ENCODE measurements at regions not wholly inside any gene's neighbourhood (a gene's known extent, or its start where the extent isn't known, plus 50 kb on each side); places are given as distances from the start of the nearest gene placed in this dataset.

GRCh38 chr12:111174961-111175345 lies 193.9 kb downstream of the PHETA1 start:
- DNase-seq (ENCODE audit: low read depth): no peak

GRCh38 chr12:111174251-111174960 lies 194.5 kb downstream of the PHETA1 start:
- DNase-seq (ENCODE audit: low read depth): no peak

GRCh38 chr12:111173836-111174235 lies 195.1 kb downstream of the PHETA1 start:
- DNase-seq (ENCODE audit: low read depth): no peak

- no peak for DNase-seq (ENCODE audit: low read depth)
Measured at GRCh38 chr12:111173391-111173790, 195.5 kb downstream of the PHETA1 start.

GRCh38 chr12:111172786-111173185 lies 196.1 kb downstream of the PHETA1 start:
- DNase-seq (ENCODE audit: low read depth): no peak

GRCh38 chr12:111171832-111172231 lies 197.1 kb downstream of the PHETA1 start:
- no peak for DNase-seq (ENCODE audit: low read depth)

- no peak for DNase-seq (ENCODE audit: low read depth)
Measured at GRCh38 chr12:111171345-111171744, 197.6 kb downstream of the PHETA1 start.

GRCh38 chr12:111170543-111170942 lies 198.4 kb downstream of the PHETA1 start:
- no peak for DNase-seq (ENCODE audit: low read depth)

GRCh38 chr12:111169456-111169855 lies 199.4 kb downstream of the PHETA1 start:
- DNase-seq (ENCODE audit: low read depth): no peak

GRCh38 chr12:111169032-111169431 lies 199.9 kb downstream of the PHETA1 start:
- DNase-seq (ENCODE audit: low read depth): no peak

GRCh38 chr12:111168009-111168900 lies 200.6 kb downstream of the PHETA1 start:
- DNase-seq (ENCODE audit: low read depth): no peak

- no peak for DNase-seq (ENCODE audit: low read depth)
Measured at GRCh38 chr12:111166779-111167540, 201.9 kb downstream of the PHETA1 start.

- DNase-seq (ENCODE audit: low read depth): no peak
Measured at GRCh38 chr12:111164833-111165525, 203.9 kb downstream of the PHETA1 start.

- no peak for DNase-seq (ENCODE audit: low read depth)
Measured at GRCh38 chr12:111163422-111163821, 205.5 kb downstream of the PHETA1 start.

- no peak for DNase-seq (ENCODE audit: low read depth)
Measured at GRCh38 chr12:111161898-111162297, 207.0 kb downstream of the PHETA1 start.

GRCh38 chr12:111160350-111161241 lies 208.3 kb downstream of the PHETA1 start:
- DNase-seq (ENCODE audit: low read depth): no peak

- DNase-seq (ENCODE audit: low read depth): no peak
Measured at GRCh38 chr12:111158992-111159391, 209.9 kb downstream of the PHETA1 start.

- no peak for DNase-seq (ENCODE audit: low read depth)
Measured at GRCh38 chr12:111157486-111157885, 211.4 kb downstream of the PHETA1 start.

GRCh38 chr12:111156304-111156703 lies 212.6 kb downstream of the PHETA1 start:
- DNase-seq (ENCODE audit: low read depth): no peak

- no peak for DNase-seq (ENCODE audit: low read depth)
Measured at GRCh38 chr12:111155521-111155920, 213.4 kb downstream of the PHETA1 start.

- no peak for DNase-seq (ENCODE audit: low read depth)
Measured at GRCh38 chr12:111155020-111155419, 213.9 kb downstream of the PHETA1 start.

Data from RPMI7951 (cell line).